Adrenal gland (tissue), 9 donors: ENCODE measurements at regions not wholly inside any gene's neighbourhood (a gene's known extent, or its start where the extent isn't known, plus 50 kb on each side); places are given as distances from the start of the nearest gene placed in this dataset.
A peak's percentile ranks its signal among the peaks of the same experiment; 100 is the strongest.

Experiments used
- DNase-seq, 7 donors: peaks; one replicate each; pipeline ENCODE4 v3.0.0-alpha.2; 2019 to 2020
- H3K27ac ChIP-seq, 5 donors: fragments of 200-600 bp; sonication (generic) in 4 of 5; 1 replicate in 3 of 5; 2 replicates in 2 of 5; pipeline versions ENCODE4 v1.5.1 to v1.8.0; 2016 to 2020; ENCODE audit warnings: mild to moderate bottlenecking in 1 of 5
- H3K27me3 ChIP-seq: fragments of 200-600 bp; 2 replicates; pipeline ENCODE4 v1.8.0; 2021
- H3K36me3 ChIP-seq, 2 donors: fragments of 200-600 bp; replicated peaks in 1 of 2; 1 replicate in 1 of 2; 2 replicates in 1 of 2; pipeline versions ENCODE4 v1.5.1 to v1.8.0; 2018 to 2022
- H3K4me1 ChIP-seq, 2 donors: fragments of 200-600 bp; replicated peaks in 1 of 2; 1 replicate in 1 of 2; 2 replicates in 1 of 2; pipeline versions ENCODE4 v1.5.1 to v1.8.0; 2018 to 2021
- H3K4me3 ChIP-seq, 4 donors: fragments of 200-600 bp; sonication (generic) in 3 of 4; one replicate each; pipeline ENCODE4 v1.5.1; 2016 to 2018
- H3K9me3 ChIP-seq, 3 donors: fragments of 200-600 bp; sonication (generic) in 1 of 3; replicated peaks in 1 of 3; 1 replicate in 2 of 3; 2 replicates in 1 of 3; pipeline versions ENCODE4 v1.5.1 to v1.8.0; 2016 to 2021
- CTCF ChIP-seq, 6 experiments: fragments of 450-650 bp in 4 of 6; fragments of 200-600 bp in 2 of 6; sonication (generic) in 1 of 6; IDR thresholded peaks; 1 replicate in 5 of 6; 2 replicates in 1 of 6; pipeline versions ENCODE4 v1.5.1 to v1.8.0; 2016 to 2021; ENCODE audit warnings: antibody characterized with exemption in 6 of 6, mild to moderate bottlenecking in 2 of 6, moderate library complexity in 1 of 6
- POLR2A ChIP-seq, 2 donors: fragments of 450-650 bp; IDR thresholded peaks; one replicate each; pipeline ENCODE4 v1.6.1; 2017; ENCODE audit warnings: antibody characterized with exemption in 2 of 2, mild to moderate bottlenecking in 2 of 2, moderate library complexity in 1 of 2
- WGBS, 4 donors: extraction: QIAGEN DNeasy Blood & Tissue Kit in 2 of 4; methylation state at CpG; one replicate each; pipeline versions ENCODE4 v1.1.5 to v1.1.7; 2013 to 2017; 5-methylcytosine and 5-hydroxymethylcytosine counted together
- intact Hi-C, 2 donors: fragments of 100-400 bp; cut with DNase I; formaldehyde crosslinking; loops; one replicate each; pipeline versions ENCODE4 v1.14.1 to v1.15.0; 2022 to 2023
- donor health status: healthy with polysubstance abuse.
- donor health status: Bipolar disorder and iron deficiency.
- donor health status: DM: yes; HTN: yes; CAD: no.
- donor health status: DM: no; HTN: no; CAD: no.
- donor health status: DM: no; HTN: no; CAD: no.

GRCh38 chr9:129485145-129485774, 135.6 kb downstream of the C9orf50 start:
- intact Hi-C loops: loop anchor here in 1 of 2 donors (5.0 to 10.0 kb wide), 3 partner anchors 122 to 340 kb away; no protein-coding TSS in a partner anchor
- no peak for TF ChIP-seq POLR2A (IDR thresholded peaks at IDR 0.05)
- Histone ChIP-seq H3K27ac (peak overlapping the region; percentile 99 to 100 (median 99)), H3K9me3 (no peaks in the 10 kb centered on the region), H3K27me3 (no peaks in the 10 kb centered on the region), H3K36me3 (no peaks in the 10 kb centered on the region), H3K4me3 (no peak overlapping the region), H3K4me1 (peaks cover 87 to 90% of the 10 kb centered on the region in 2 donors)
- DNase-seq: no peak
- WGBS, 4 donors: 75 to 85% (median 81%) methylated on average over 9 of the region's 9 CpGs

- H3K4me3 ChIP-seq: peak overlapping the region in 1 of 4 donors; percentile 65
- H3K27me3 ChIP-seq: no peaks in the 10 kb centered on the region
- DNase-seq: no peak
- peak overlapping the region; percentile 99 to 100 (median 100) for H3K27ac ChIP-seq
- TF ChIP-seq POLR2A (IDR thresholded peaks at IDR 0.05) (peak in 1 of 2 donors; percentile 29), CTCF (IDR thresholded peaks at IDR 0.05) (no peak)
- H3K4me1 ChIP-seq: peaks cover 82 to 87% of the 10 kb centered on the region in 2 donors
- H3K9me3 ChIP-seq: no peaks in the 10 kb centered on the region
- 63 to 69% (median 66%) methylated on average over 11 of the region's 11 CpGs for WGBS, 4 donors
- intact Hi-C loops: loop anchor here in 1 of 2 donors (10.0 kb wide), 2 partner anchors 160 to 340 kb away; no protein-coding TSS in a partner anchor
- H3K36me3 ChIP-seq: no peaks in the 10 kb centered on the region
Observed at GRCh38 chr9:129484352-129485000, 136.4 kb downstream of the C9orf50 start.

GRCh38 chr9:129483415-129484351, 137.2 kb downstream of the C9orf50 start:
- intact Hi-C loops: loop anchor here in 1 of 2 donors (10.0 kb wide), 2 partner anchors 159 to 339 kb away; no protein-coding TSS in a partner anchor
- Histone ChIP-seq H3K36me3 (no peaks in the 10 kb centered on the region), H3K4me3 (peak overlapping the region in 1 of 4 donors; percentile 65), H3K4me1 (peaks cover 74 to 88% of the 10 kb centered on the region in 2 donors), H3K9me3 (no peaks in the 10 kb centered on the region), H3K27me3 (no peaks in the 10 kb centered on the region), H3K27ac (peak overlapping the region; percentile 99 to 100 (median 100))
- DNase-seq: peak; percentile 88 to 96 (median 94)
- TF ChIP-seq CTCF (IDR thresholded peaks at IDR 0.05): no peak
- peak; percentile 14 to 90 for TF ChIP-seq POLR2A (IDR thresholded peaks at IDR 0.05)
- WGBS, 4 donors: 8 to 43% (median 16%) methylated on average over 4 to 34 of the region's 34 CpGs

- Histone ChIP-seq H3K9me3 (no peaks in the 10 kb centered on the region), H3K36me3 (no peaks in the 10 kb centered on the region), H3K4me1 (peaks cover 68 to 92% of the 10 kb centered on the region in 2 donors), H3K27me3 (no peaks in the 10 kb centered on the region), H3K27ac (peak overlapping the region; percentile 99 to 100 (median 100)), H3K4me3 (peak overlapping the region in 2 of 4 donors; percentile 57 to 65)
- 1 to 3% (median 1%) methylated on average over 12 to 90 of the region's 93 CpGs for WGBS, 4 donors
- TF ChIP-seq POLR2A (IDR thresholded peaks at IDR 0.05): peak in 1 of 2 donors; percentile 30
- peak in 1 of 6 experiments; percentile 12 for TF ChIP-seq CTCF (IDR thresholded peaks at IDR 0.05)
- peak; percentile 92 to 95 (median 94) for DNase-seq
- intact Hi-C loops: loop anchor here in 1 of 2 donors (10.0 kb wide), 2 partner anchors 158 to 338 kb away; no protein-coding TSS in a partner anchor
Observed at GRCh38 chr9:129482521-129483414, 138.1 kb downstream of the C9orf50 start.
